ENCODE measurements at regions not wholly inside any gene's neighbourhood (a gene's known extent, or its start where the extent isn't known, plus 50 kb on each side); places are given as distances from the start of the nearest gene placed in this dataset.

GRCh38 chr12:75909714-75910656, 121.6 kb downstream of the PHLDA1 start:
- DNase-seq (ENCODE audit: low read depth in 1 of 2, low spot score in 1 of 2), result no peak
- TF ChIP-seq JUND (IDR thresholded peaks at IDR 0.05; ENCODE audit: low read depth), result no peak
- in situ Hi-C loops (cut with HindIII; ENCODE audit: low pct_unique_long_range_greater_than_20kb, low sequenced_read_pairs), result no loop called here

GRCh38 chr12:75908961-75909605, 122.5 kb downstream of the PHLDA1 start:
- in situ Hi-C loops (cut with HindIII; ENCODE audit: low pct_unique_long_range_greater_than_20kb, low sequenced_read_pairs), result no loop called here
- peak; percentile 16 to 84 for DNase-seq (ENCODE audit: low read depth in 1 of 2, low spot score in 1 of 2)

GRCh38 chr12:75905922-75906321, 125.7 kb downstream of the PHLDA1 start:
- TF ChIP-seq JUND (IDR thresholded peaks at IDR 0.05; ENCODE audit: low read depth), result no peak
- in situ Hi-C loops (cut with HindIII; ENCODE audit: low pct_unique_long_range_greater_than_20kb, low sequenced_read_pairs), result no loop called here
- no peak for DNase-seq (ENCODE audit: low read depth in 1 of 2, low spot score in 1 of 2)

More at GRCh38 chr12:75908961-75909605, 122.5 kb downstream of the PHLDA1 start:
- peak; percentile 31; the same call in 1 of the 2 replicates for TF ChIP-seq JUND (IDR thresholded peaks at IDR 0.05; ENCODE audit: low read depth)

- DNase-seq (ENCODE audit: low read depth in 1 of 2, low spot score in 1 of 2), result no peak
- in situ Hi-C loops (cut with HindIII; ENCODE audit: low pct_unique_long_range_greater_than_20kb, low sequenced_read_pairs), result no loop called here
- TF ChIP-seq JUND (IDR thresholded peaks at IDR 0.05; ENCODE audit: low read depth), result no peak
These were observed 130.8 kb downstream of the PHLDA1 start for GRCh38 chr12:75900781-75901254.

GRCh38 chr12:75900226-75900625, 131.3 kb downstream of the PHLDA1 start:
- no peak for TF ChIP-seq JUND (IDR thresholded peaks at IDR 0.05; ENCODE audit: low read depth)
- DNase-seq (ENCODE audit: low read depth in 1 of 2, low spot score in 1 of 2), result no peak
- in situ Hi-C loops (cut with HindIII; ENCODE audit: low pct_unique_long_range_greater_than_20kb, low sequenced_read_pairs), result no loop called here

GRCh38 chr12:75894965-75895754, 136.4 kb downstream of the PHLDA1 start:
- DNase-seq (ENCODE audit: low read depth in 1 of 2, low spot score in 1 of 2), result no peak
- TF ChIP-seq JUND (IDR thresholded peaks at IDR 0.05; ENCODE audit: low read depth), result no peak
- in situ Hi-C loops (cut with HindIII; ENCODE audit: low pct_unique_long_range_greater_than_20kb, low sequenced_read_pairs), result no loop called here

- in situ Hi-C loops (cut with HindIII; ENCODE audit: low pct_unique_long_range_greater_than_20kb, low sequenced_read_pairs), result no loop called here
- DNase-seq (ENCODE audit: low read depth in 1 of 2, low spot score in 1 of 2), result no peak
- no peak for TF ChIP-seq JUND (IDR thresholded peaks at IDR 0.05; ENCODE audit: low read depth)
These were observed 137.8 kb downstream of the PHLDA1 start for GRCh38 chr12:75893765-75894164.

- no peak for DNase-seq (ENCODE audit: low read depth in 1 of 2, low spot score in 1 of 2)
These were observed 138.7 kb downstream of the PHLDA1 start for GRCh38 chr12:75892731-75893408.

GRCh38 chr12:75891072-75891471, 140.5 kb downstream of the PHLDA1 start:
- TF ChIP-seq JUND (IDR thresholded peaks at IDR 0.05; ENCODE audit: low read depth), result no peak
- in situ Hi-C loops (cut with HindIII; ENCODE audit: low pct_unique_long_range_greater_than_20kb, low sequenced_read_pairs), result no loop called here
- peak in 1 of 2 experiments; percentile 34 for DNase-seq (ENCODE audit: low read depth in 1 of 2, low spot score in 1 of 2)

More at GRCh38 chr12:75892731-75893408, 138.7 kb downstream of the PHLDA1 start:
- no peak for TF ChIP-seq JUND (IDR thresholded peaks at IDR 0.05; ENCODE audit: low read depth)
- in situ Hi-C loops (cut with HindIII; ENCODE audit: low pct_unique_long_range_greater_than_20kb, low sequenced_read_pairs), result no loop called here

- TF ChIP-seq JUND (IDR thresholded peaks at IDR 0.05; ENCODE audit: low read depth), result no peak
- no peak for DNase-seq (ENCODE audit: low read depth in 1 of 2, low spot score in 1 of 2)
- in situ Hi-C loops (cut with HindIII; ENCODE audit: low pct_unique_long_range_greater_than_20kb, low sequenced_read_pairs), result no loop called here
These were observed 140.9 kb downstream of the PHLDA1 start for GRCh38 chr12:75890660-75891059.

- no peak for DNase-seq (ENCODE audit: low read depth in 1 of 2, low spot score in 1 of 2)
- TF ChIP-seq JUND (IDR thresholded peaks at IDR 0.05; ENCODE audit: low read depth), result no peak
- in situ Hi-C loops (cut with HindIII; ENCODE audit: low pct_unique_long_range_greater_than_20kb, low sequenced_read_pairs), result no loop called here
These were observed 141.4 kb downstream of the PHLDA1 start for GRCh38 chr12:75890141-75890540.
